ENCODE measurements at regions not wholly inside any gene's neighbourhood (a gene's known extent, or its start where the extent isn't known, plus 50 kb on each side); places are given as distances from the start of the nearest gene placed in this dataset.

GRCh38 chr5:109529520-109529919 is 119.7 kb upstream of the PJA2 start:
- DNase-seq: no peak

DNA sequence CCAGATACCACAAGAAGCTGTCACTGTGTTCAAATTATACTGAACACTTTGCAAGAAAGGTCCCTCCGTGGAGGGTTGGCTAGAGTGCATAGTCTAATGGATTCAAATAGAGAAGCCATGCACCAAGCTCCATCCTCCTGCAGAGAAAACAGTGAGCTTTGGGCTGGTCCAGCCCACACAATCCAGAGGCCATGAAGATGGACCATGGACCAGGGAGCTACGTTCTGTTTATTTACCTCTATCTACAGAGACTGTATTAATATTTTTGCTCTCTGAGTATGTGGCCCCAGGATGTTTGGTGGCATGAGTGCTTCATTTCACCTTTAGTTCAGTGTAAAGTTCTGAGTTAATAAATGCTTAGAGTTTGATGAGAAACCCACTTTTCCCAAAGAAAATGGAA is 114.8 kb upstream of the PJA2 start:
- no peak for DNase-seq

- DNase-seq: no peak
These were observed 114.3 kb upstream of the PJA2 start for GRCh38 chr5:109524026-109524425.

GRCh38 chr5:109522404-109522803 is 112.6 kb upstream of the PJA2 start:
- no peak for DNase-seq

DNA sequence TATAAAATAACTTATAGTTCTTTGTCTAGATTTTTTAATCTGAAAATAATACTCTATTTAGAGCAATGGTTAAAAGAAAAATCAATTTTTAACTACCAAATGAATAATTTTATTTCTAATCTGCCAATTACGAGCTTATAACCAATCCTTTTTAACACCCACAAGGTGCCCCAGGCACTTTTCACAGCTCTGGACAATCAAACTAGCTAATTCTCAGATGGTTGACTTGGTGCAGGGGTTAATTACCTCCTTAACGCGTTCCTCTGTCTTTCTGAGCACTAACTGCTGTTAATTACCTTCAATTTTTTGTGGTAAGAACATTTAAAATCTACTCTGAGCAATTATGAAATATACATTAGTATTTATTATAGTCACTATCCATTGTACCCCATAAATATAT is 109.6 kb upstream of the PJA2 start:
- no peak for DNase-seq

DNA sequence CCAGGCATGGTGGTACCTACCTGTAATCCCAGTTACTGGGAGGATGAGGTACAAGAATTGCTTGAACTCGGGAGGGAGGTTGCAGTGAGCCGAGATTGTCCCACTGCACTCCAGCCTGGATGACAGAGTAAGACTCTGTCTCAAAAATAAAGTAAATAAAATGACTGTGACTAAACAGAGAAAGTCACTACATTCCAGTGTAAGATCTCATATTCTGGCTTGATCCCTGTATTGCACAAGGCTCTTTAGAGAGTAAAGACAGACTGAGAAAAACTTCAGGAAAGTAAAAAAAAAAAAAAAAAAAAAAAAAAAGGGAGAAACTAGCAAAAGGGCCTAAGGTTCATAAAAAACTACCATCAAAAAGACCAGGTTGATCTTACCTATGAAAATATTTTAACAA is 106.6 kb upstream of the PJA2 start:
- DNase-seq: no peak

GRCh38 chr5:109511980-109512734 is 102.4 kb upstream of the PJA2 start:
- no peak for DNase-seq

DNA sequence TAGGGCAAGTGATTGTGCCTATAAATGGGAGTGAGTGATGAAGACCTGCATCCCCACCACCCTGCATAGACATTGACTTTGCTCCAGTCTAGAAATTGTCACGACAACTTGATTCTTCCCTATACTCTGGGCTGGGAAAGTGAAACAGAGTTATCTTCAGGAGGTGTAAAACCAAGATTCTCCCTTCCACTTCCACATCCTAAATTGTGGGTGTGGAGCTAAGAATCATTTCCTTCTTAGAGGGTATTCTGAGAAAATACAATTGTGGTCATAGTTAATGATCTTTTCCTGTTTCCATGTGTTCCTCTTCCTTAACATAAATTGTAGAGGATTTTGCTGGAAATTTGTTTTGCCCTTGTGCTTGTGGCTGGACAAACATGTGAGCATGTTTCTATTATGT is 96.8 kb upstream of the PJA2 start:
- DNase-seq: no peak

- no peak for DNase-seq
These were observed 86.3 kb upstream of the PJA2 start for GRCh38 chr5:109496112-109496511.

DNA sequence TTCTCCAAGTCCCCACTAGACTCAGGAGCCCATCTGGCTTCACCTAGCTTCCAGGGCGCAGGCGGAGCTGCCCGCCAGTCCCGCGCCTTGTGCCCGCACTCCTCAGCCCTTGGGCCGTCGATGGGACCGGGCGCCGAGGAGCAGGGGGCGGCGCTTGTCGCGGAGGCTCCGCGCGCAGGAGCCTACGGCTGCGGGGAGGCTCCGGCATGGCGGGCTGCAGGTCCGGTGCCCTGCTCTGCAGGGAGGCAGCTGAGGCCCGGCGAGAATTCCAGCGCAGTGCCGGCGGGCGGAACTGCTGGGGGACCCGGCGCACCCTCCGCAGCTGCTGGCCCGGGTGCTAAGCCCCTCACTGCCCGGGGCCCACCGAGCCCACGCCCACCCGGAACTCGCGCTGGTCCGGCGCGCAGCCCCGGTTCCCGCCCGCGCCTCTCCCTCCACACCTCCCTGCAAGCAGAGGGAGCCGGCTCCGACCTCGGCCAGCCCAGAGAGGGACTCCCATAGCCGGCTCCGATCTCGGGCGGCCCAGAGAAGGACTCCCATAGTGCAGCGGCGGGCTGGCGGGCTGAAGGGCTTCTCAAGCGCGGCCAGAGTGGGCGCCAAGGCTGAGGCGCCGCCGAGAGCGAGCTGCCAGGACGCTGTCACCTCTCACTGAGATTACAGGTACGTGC is 78.1 kb upstream of the PJA2 start:
- DNase-seq: no peak

- DNase-seq: no peak
These were observed 76.5 kb upstream of the PJA2 start for GRCh38 chr5:109486200-109486804.

DNA sequence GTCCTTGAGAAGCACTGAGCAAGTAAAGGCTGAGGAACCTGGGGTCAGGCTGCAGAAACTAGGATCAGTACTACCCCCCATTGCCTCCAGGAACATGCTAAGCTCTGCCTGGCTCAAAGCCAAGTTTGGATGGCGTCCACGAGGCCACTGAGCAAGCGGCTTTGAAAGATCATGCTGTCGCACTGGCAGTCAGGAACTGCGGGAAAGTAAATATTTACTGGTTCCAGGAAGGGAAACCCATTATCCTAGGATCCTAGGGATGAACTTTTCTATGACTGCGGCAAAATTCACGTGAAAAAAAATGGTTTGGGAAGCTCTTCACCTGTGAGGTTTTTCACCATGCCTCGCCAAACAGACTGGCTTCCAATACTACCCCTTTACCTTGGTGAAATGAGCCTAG is 75.3 kb upstream of the PJA2 start:
- no peak for DNase-seq

DNA sequence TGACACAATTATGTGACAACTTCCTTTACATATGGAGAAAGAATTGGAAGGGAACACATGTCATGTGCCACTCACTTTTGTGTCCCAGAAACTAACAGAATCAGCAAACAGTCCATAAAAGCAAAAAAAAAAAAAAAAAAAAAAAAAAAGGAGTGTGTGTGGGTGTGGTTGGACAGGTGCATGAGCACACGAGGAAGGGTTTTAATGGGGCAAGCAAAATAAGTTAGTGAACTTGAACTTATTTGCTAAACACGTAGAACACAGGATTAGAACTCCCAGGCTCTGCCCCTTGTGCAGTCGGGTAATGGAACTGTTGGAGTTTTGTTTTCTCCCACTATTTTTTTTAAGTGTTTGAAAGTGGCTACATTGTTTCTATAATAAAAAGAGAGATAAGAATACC is 74.8 kb upstream of the PJA2 start:
- no peak for DNase-seq

DNA sequence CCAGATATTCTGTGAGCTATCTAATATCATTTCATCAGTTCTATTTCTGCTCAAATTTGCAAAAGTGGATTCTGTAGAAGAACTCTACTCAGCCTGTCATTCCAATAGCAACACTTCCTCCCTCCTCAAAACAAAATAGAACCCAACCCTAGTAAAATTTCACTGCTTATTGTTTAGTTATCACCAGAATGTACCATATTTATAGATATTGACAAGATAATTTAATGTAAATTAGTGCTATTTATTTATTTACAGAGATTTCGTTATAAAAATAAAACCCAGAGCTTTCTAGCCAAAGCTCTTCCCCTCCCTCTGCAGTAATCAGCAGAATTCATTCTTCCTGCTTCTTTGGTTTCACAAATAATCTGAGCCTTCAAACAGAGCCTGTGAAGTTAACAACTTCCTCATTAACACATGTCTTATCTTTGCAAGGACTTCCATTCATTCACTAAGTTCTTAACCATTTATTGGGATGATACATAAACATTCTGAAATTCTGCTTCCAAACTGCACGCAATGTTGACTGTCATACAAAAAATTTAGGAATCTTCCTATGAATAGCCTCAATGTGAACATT is 73.7 kb upstream of the PJA2 start:
- DNase-seq: no peak

GRCh38 chr5:109482748-109483147 is 73.0 kb upstream of the PJA2 start:
- DNase-seq: no peak

DNA sequence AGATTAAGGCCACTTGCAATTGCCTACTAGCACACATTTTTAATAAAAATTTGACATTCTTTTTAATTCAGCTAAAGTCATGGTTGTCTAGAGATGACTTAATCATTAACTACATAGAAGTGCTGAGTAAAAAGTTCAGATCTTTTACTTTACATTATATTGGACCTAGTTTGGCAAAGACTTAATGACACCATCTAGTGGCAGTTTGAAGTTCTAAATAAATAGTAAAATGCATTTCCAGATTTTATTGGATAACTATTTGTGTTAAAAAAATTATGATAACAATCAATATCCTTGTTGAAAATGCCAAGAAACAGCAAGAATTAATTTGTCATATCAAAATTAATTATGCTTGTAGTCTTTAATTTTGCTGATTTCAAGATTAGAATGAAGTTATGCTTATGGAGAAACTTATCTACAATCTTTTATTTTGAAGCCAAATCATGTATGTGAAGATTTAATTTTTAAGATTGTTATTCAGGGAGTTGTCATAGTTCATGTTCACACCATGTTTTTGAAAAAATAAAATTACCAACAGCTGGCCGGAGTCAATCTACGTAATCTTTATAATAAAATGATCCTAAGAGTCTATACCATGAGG is 69.6 kb upstream of the PJA2 start:
- no peak for DNase-seq

DNA sequence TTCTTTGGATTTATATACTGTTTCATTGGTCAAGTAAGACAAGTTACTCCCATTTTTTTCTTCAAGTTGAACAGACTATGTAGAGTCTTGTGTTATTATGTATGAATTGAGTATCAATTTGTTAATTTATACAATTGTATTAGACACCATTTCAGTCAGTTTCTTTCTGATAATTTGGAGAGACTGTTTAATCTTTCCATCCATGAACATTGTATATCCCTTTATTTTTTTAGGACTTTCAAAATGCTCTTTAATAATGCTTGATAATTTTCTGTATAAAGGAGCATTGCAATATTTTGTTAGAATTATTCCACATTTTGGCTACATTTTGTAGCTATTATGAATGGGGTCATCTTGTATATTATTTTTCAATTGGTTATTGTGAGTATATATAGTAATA is 69.1 kb upstream of the PJA2 start:
- DNase-seq: no peak

DNA sequence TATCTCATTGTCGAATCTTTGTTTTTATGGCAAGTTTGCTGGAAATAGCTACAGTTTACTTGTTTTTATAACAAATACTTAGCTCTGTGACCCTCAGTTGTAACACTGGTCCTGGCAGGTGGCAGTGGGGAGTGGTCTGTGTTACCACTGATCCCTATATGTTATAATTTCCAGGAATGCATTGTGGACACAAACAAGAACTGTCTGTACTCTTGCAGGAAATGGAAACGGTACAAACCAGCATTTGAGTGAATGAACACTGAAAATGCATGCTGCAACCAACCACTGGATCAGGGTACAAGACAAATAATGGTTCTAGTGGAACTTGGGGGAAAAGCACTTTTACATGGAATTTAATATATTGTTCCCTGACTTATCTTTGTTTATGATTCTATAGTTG is 66.5 kb upstream of the PJA2 start:
- no peak for DNase-seq

GRCh38 chr5:109469896-109470662 is 60.3 kb upstream of the PJA2 start:
- no peak for DNase-seq

GRCh38 chr5:109468737-109469420 is 59.1 kb upstream of the PJA2 start:
- DNase-seq: peak; percentile 78

- DNase-seq: no peak
These were observed 58.5 kb upstream of the PJA2 start for GRCh38 chr5:109468288-109468676.

DNA sequence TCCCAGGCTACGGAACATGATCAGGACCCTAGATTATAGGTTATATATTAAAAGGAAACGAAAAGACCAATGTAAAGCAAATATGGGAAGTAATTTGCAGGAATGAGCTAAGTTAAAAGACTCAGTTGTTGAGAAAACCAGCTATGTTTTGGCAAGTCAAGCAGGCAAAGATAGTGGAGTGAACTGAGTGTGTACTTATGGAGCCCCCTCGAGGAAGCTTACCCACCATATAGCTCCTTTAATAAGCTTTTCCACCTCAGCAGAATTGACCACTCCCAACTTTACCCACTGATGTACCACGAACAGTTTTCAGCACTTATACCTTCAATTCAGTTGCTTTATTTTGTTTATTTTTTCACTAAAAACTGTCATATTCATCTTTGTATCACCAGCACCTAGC is 57.3 kb upstream of the PJA2 start:
- DNase-seq: no peak
